Upper lobe of right lung (tissue), 1 donor: ENCODE measurements at regions not wholly inside any gene's neighbourhood (a gene's known extent, or its start where the extent isn't known, plus 50 kb on each side); places are given as distances from the start of the nearest gene placed in this dataset.
"Not testable (repeated sequence)": the region's sequence is repeated elsewhere in the genome, so short reads cannot be mapped to it uniquely, and the experiment has no call there.

Experiments used
- ATAC-seq: fragments of 200-7000 bp; cut with Tn5 transposase; one replicate; pipeline ENCODE4 v1.9.1; 2020; ENCODE audit warnings: mild to moderate bottlenecking, moderate library complexity
- DNase-seq: peaks from one replicate; pipeline ENCODE4 v3.0.0-alpha.2; 2020
- H3K27ac ChIP-seq: fragments of 200-600 bp; one replicate; pipeline ENCODE4 v1.8.0; 2022
- H3K27me3 ChIP-seq: fragments of 200-600 bp; one replicate; pipeline ENCODE4 v1.8.0; 2022; ENCODE audit warnings: mild to moderate bottlenecking
- H3K36me3 ChIP-seq: fragments of 200-600 bp; one replicate; pipeline ENCODE4 v1.8.0; 2022
- H3K4me1 ChIP-seq: fragments of 200-600 bp; one replicate; pipeline ENCODE4 v1.8.0; 2022
- H3K4me3 ChIP-seq: fragments of 200-600 bp; one replicate; pipeline ENCODE4 v1.8.0; 2022; ENCODE audit warnings: mild to moderate bottlenecking
- H3K9me3 ChIP-seq: fragments of 200-600 bp; one replicate; pipeline ENCODE4 v1.8.0; 2022
- CTCF ChIP-seq: fragments of 200-600 bp; IDR thresholded peaks from one replicate; pipeline ENCODE4 v1.8.0; 2022; ENCODE audit warnings: antibody characterized with exemption
- intact Hi-C: fragments of 100-400 bp; cut with DNase I; formaldehyde crosslinking; loops from one replicate; pipeline ENCODE4 v1.11.0; 2022
- donor health status: DM: no; HTN: yes; CAD: no; lungs with severe emphysema.

DNA sequence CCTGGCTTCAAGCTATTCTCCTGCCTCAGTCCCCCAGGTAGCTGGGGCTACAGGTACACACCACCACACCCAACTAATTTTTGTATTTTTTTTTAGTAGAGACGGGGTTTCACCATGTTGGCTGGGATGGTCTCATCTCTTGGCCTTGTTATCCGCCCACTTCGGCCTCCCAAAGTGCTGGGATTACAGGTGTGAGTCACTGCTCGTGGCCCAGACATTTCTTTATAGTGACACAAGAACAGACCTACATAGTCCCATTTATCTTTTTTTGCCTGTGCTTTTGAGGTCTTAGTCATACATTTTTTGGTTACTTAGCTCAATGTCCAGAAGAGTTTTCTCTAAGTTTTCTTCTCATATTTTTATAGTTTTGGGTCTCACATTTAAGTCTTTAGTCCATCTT, 247.4 kb downstream of the SYT10 start:
- TF ChIP-seq CTCF: no peak
- Histone ChIP-seq H3K36me3 (no peaks in the 10 kb centered on the region), H3K27ac (no peak overlapping the region), H3K27me3 (no peaks in the 10 kb centered on the region), H3K4me1 (no peaks in the 10 kb centered on the region), H3K9me3 (no peaks in the 10 kb centered on the region), H3K4me3 (no peak overlapping the region)
- ATAC-seq: no peak
- intact Hi-C loops: no loop called here
- DNase-seq: no peak

DNA sequence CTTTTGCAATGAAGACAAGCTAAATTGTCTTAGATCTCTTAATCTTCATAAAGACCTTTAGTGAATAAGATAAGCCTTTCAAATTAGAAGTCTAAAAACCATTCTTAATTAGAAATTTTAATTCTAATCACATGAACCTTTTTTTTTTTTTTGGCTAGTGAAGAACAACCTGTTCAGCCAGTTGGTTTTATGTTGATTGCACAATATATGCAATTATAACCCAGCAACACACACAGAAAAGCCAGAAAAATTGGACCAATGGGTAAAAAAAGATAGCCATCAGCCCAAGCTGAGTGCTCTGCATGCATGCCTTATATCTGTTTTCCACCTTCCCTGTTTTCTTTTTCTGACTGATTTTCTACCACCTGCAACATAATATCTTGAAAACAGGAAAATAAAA, 252.2 kb downstream of the SYT10 start:
- intact Hi-C loops: no loop called here
- H3K27me3 ChIP-seq: no peaks in the 10 kb centered on the region
- TF ChIP-seq CTCF: no peak
- no peaks in the 10 kb centered on the region for H3K36me3 ChIP-seq
- DNase-seq: no peak
- H3K27ac ChIP-seq: no peak overlapping the region
- H3K9me3 ChIP-seq: no peaks in the 10 kb centered on the region
- ATAC-seq: no peak
- H3K4me1 ChIP-seq: no peaks in the 10 kb centered on the region
- H3K4me3 ChIP-seq: no peak overlapping the region

DNA sequence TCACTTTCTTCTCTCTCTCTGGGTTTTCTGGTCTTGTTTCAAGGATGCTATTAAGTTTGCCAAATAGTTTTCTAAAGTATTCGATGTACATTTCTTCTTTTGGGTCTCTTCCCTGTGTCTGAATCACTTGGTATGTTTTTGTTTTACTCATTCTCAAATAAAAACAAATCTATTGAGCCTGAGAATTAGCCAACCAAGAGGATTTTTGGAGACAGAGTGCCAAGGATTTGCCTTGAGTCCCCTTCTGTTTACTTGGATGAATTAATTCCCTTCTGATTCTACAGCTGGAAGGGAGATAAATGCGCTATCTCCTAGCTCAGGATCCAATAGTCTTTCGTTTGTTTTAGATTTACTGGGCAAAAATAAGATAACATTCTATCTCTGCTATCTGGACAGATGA, 255.5 kb downstream of the SYT10 start:
- no peak for DNase-seq
- Histone ChIP-seq H3K4me3 (no peak overlapping the region), H3K4me1 (no peaks in the 10 kb centered on the region), H3K9me3 (no peaks in the 10 kb centered on the region), H3K36me3 (no peaks in the 10 kb centered on the region), H3K27me3 (no peaks in the 10 kb centered on the region), H3K27ac (no peak overlapping the region)
- intact Hi-C loops: no loop called here
- TF ChIP-seq CTCF: no peak
- ATAC-seq: no peak

GRCh38 chr12:33182485-33182884, 257.1 kb downstream of the SYT10 start:
- ATAC-seq (no peak), DNase-seq (no peak)
- Histone ChIP-seq H3K4me3 (no peak overlapping the region), H3K4me1 (no peaks in the 10 kb centered on the region), H3K36me3 (no peaks in the 10 kb centered on the region), H3K27ac (no peak overlapping the region), H3K9me3 (no peaks in the 10 kb centered on the region), H3K27me3 (no peaks in the 10 kb centered on the region)
- intact Hi-C loops: no loop called here
- no peak for TF ChIP-seq CTCF

DNA sequence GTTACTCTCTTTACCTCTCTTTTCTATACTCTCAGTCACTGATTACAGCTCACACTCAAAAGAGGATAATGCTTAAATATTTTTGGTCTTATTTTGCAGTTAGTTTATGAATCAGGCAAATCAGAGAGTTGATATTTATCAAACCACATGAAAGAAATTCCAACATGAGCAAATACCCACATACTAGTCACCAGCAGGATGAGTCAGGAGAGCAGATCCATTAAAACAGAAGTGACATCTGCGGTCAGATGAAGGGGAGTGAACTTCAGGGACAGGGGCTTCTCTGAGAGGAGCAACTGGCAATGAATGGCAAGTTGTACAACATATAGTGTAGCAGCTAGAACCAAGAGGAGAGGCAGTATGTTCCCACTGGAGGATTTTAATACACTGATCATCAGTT, 258.7 kb downstream of the SYT10 start:
- TF ChIP-seq CTCF: no peak
- Histone ChIP-seq H3K4me1 (no peaks in the 10 kb centered on the region), H3K9me3 (no peaks in the 10 kb centered on the region), H3K4me3 (no peak overlapping the region), H3K27me3 (no peaks in the 10 kb centered on the region), H3K27ac (no peak overlapping the region), H3K36me3 (no peaks in the 10 kb centered on the region)
- DNase-seq (no peak), ATAC-seq (no peak)
- intact Hi-C loops: no loop called here

DNA sequence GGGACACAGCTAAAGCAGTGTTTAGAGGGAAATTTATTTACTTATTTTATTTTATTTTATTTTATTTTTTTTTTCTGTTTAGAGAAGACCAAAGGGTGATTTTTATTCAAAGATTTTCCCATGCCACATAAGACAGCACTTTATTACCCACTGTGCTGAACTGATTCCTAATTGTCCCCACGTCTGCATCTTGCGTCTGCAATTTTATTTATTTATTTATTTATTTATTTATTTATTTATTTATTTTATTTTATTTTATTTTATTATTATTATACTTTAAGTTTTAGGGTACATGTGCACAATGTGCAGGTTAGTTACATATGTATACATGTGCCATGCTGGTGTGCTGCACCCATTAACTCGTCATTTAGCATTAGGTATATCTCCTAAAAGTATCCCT, 269.7 kb upstream of the PKP2 start:
- H3K36me3 ChIP-seq, H3K9me3 ChIP-seq, DNase-seq, ATAC-seq, H3K4me3 ChIP-seq, H3K27ac ChIP-seq, H3K4me1 ChIP-seq, intact Hi-C loops, H3K27me3 ChIP-seq: not testable (repeated sequence)
